Neural cell (in vitro differentiated cells): ENCODE measurements at regions not wholly inside any gene's neighbourhood (a gene's known extent, or its start where the extent isn't known, plus 50 kb on each side); places are given as distances from the start of the nearest gene placed in this dataset.
A peak's percentile ranks its signal among the peaks of the same experiment; 100 is the strongest.

Source experiments
- H2AFZ ChIP-seq: fragments of 200-600, 300-800 bp; sonication (generic), shearing (Covaris generic); 2 replicates; pipeline ENCODE4 v1.6.0; 2014; ENCODE audit warnings: low read depth, mild to moderate bottlenecking, antibody characterized with exemption, low read length, moderate library complexity
- H3F3A ChIP-seq: fragments of 200-600 bp; shearing (Covaris generic); 2 replicates; pipeline ENCODE4 v1.6.1; 2016; ENCODE audit warnings: mild to moderate bottlenecking, moderate library complexity, mixed read lengths, antibody characterized with exemption, low read length; ENCODE audit not compliant: insufficient read depth, poor library complexity, severe bottlenecking
- H3K27ac ChIP-seq: fragments of 200-600, 300-800 bp; sonication (generic), shearing (Covaris generic); 2 replicates; pipeline ENCODE4 v1.5.1; 2014; ENCODE audit warnings: mild to moderate bottlenecking, low read length, moderate library complexity
- H3K27me3 ChIP-seq: fragments of 300-800, 200-600 bp; sonication (generic), shearing (Covaris generic); 2 replicates; pipeline ENCODE4 v1.6.0; 2014; ENCODE audit warnings: mild to moderate bottlenecking, low read depth, low read length, moderate library complexity; ENCODE audit not compliant: insufficient read depth
- H3K36me3 ChIP-seq: fragments of 300-800, 200-600 bp; sonication (generic), shearing (Covaris generic); 2 replicates; pipeline ENCODE4 v1.5.1; 2014; ENCODE audit warnings: mild to moderate bottlenecking, antibody characterized with exemption, low read length, moderate library complexity; ENCODE audit not compliant: insufficient read depth
- H3K4me2 ChIP-seq: fragments of 300-800, 200-600 bp; sonication (generic), shearing (Covaris generic); 2 replicates; pipeline ENCODE4 v1.6.0; 2014; ENCODE audit warnings: mild to moderate bottlenecking, low read length
- H3K4me3 ChIP-seq: fragments of 300-800, 200-600 bp; sonication (generic), shearing (Covaris generic); 2 replicates; pipeline ENCODE4 v1.5.1; 2014; ENCODE audit warnings: mild to moderate bottlenecking, low read length, moderate library complexity
- H3K79me2 ChIP-seq: fragments of 200-600 bp; shearing (Covaris generic); replicated peaks from 2 replicates; pipeline ENCODE4 v1.6.0; 2014; ENCODE audit warnings: mild to moderate bottlenecking, low read length, moderate library complexity; ENCODE audit not compliant: insufficient read depth
- H3K9ac ChIP-seq: fragments of 300-800, 200-600 bp; sonication (generic), shearing (Covaris generic); 2 replicates; pipeline ENCODE4 v1.6.1; 2016; ENCODE audit warnings: mild to moderate bottlenecking, low read length, mixed read lengths
- H3K9me2 ChIP-seq: fragments of 200-600 bp; shearing (Covaris generic); 2 replicates; pipeline ENCODE4 v1.6.1; 2016; ENCODE audit warnings: mild to moderate bottlenecking, low read length, mixed read lengths; ENCODE audit not compliant: insufficient read depth
- H3K9me3 ChIP-seq: fragments of 200-600, 300-800 bp; sonication (generic), shearing (Covaris generic); 2 replicates; pipeline ENCODE4 v1.6.1; 2016; ENCODE audit warnings: mild to moderate bottlenecking, mixed run types, low read length, moderate library complexity, mixed read lengths
- H4K20me1 ChIP-seq: fragments of 200-600 bp; shearing (Covaris generic); 2 replicates; pipeline ENCODE4 v1.6.1; 2016; ENCODE audit warnings: mild to moderate bottlenecking, mixed run types; ENCODE audit not compliant: insufficient read depth
- EP300 ChIP-seq: fragments of 450-650 bp; conservative IDR thresholded peaks from 2 replicates; pipeline ENCODE4 v1.6.1; 2014; ENCODE audit warnings: antibody characterized with exemption, mild to moderate bottlenecking, moderate library complexity; ENCODE audit not compliant: poor library complexity, severe bottlenecking
- EZH2 ChIP-seq: fragments of 200-600, 300-800 bp; shearing (Covaris generic), sonication (generic); IDR thresholded peaks from 2 replicates; pipeline ENCODE4 v1.6.1; 2014; ENCODE audit warnings: antibody characterized with exemption, low read length, borderline replicate concordance, mild to moderate bottlenecking; ENCODE audit not compliant: insufficient read depth, poor library complexity, severe bottlenecking
- MXI1 ChIP-seq: fragments of 450-650 bp; conservative IDR thresholded peaks from 2 replicates; pipeline ENCODE4 v1.6.1; 2014; ENCODE audit warnings: antibody characterized with exemption, mild to moderate bottlenecking; ENCODE audit not compliant: poor library complexity, severe bottlenecking
- POLR2AphosphoS5 ChIP-seq: IDR thresholded peaks from 2 replicates; pipeline ENCODE4 v1.6.1; 2012
- RAD21 ChIP-seq: fragments of 450-650 bp; conservative IDR thresholded peaks from 2 replicates; pipeline ENCODE4 v1.6.1; 2014; ENCODE audit warnings: antibody characterized with exemption, mild to moderate bottlenecking, moderate library complexity
- SMC3 ChIP-seq: fragments of 450-650 bp; conservative IDR thresholded peaks from 2 replicates; pipeline ENCODE4 v1.6.1; 2014; ENCODE audit warnings: antibody characterized with exemption, mild to moderate bottlenecking, moderate library complexity; ENCODE audit not compliant: poor library complexity
- TAF1 ChIP-seq: IDR thresholded peaks from 2 replicates; pipeline ENCODE4 v1.6.1; 2012; ENCODE audit warnings: low read depth
- TF ChIP-seq, protein P1 (sequence below): IDR thresholded peaks from 2 replicates; pipeline ENCODE4 v1.6.1; 2012; ENCODE audit warnings: borderline replicate concordance
- TF ChIP-seq, protein P2 (sequence below): fragments of 450-650 bp; IDR thresholded peaks from 2 replicates; pipeline ENCODE4 v1.5.1; 2014; ENCODE audit warnings: antibody characterized with exemption, mild to moderate bottlenecking, moderate library complexity; ENCODE audit not compliant: poor library complexity, severe bottlenecking

DNA sequence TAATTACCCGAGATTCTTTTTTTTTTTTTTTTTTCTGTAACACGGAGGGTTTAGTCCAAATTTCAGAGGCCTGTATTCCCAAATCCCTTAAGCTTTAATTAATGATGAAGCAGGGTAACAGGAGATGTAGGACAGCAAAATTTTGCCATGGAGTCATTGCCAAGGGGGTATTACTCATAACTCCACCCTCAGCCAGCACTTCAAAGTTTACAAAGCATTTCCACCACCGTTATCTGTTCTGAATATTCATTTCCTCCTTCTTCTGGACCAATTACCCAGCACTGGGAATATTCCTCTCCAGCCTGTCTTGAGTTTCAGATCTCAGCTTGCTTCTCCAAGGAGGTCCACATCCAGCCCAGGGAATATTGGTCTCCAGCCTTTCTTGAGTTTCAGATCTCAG lies 747.5 kb upstream of the EEF2KMT start:
- Histone ChIP-seq H3K9ac (no peak overlapping the region), H3K4me2 (no peak overlapping the region), H3K4me3 (no peak overlapping the region), H4K20me1 (no peaks in the 10 kb centered on the region), H3K79me2 (no peaks in the 10 kb centered on the region), H3F3A (no peaks in the 10 kb centered on the region), H3K9me3 (no peaks in the 10 kb centered on the region), H3K27ac (no peak overlapping the region), H3K27me3 (no peaks in the 10 kb centered on the region), H2AFZ (no peak overlapping the region), H3K9me2 (no peaks in the 10 kb centered on the region), H3K36me3 (no peaks in the 10 kb centered on the region)
- TF ChIP-seq TAF1 (no peak), EZH2 (no peak), POLR2AphosphoS5 (no peak), RAD21 (no peak), SMC3 (no peak)
- TF ChIP-seq, protein P1, sequence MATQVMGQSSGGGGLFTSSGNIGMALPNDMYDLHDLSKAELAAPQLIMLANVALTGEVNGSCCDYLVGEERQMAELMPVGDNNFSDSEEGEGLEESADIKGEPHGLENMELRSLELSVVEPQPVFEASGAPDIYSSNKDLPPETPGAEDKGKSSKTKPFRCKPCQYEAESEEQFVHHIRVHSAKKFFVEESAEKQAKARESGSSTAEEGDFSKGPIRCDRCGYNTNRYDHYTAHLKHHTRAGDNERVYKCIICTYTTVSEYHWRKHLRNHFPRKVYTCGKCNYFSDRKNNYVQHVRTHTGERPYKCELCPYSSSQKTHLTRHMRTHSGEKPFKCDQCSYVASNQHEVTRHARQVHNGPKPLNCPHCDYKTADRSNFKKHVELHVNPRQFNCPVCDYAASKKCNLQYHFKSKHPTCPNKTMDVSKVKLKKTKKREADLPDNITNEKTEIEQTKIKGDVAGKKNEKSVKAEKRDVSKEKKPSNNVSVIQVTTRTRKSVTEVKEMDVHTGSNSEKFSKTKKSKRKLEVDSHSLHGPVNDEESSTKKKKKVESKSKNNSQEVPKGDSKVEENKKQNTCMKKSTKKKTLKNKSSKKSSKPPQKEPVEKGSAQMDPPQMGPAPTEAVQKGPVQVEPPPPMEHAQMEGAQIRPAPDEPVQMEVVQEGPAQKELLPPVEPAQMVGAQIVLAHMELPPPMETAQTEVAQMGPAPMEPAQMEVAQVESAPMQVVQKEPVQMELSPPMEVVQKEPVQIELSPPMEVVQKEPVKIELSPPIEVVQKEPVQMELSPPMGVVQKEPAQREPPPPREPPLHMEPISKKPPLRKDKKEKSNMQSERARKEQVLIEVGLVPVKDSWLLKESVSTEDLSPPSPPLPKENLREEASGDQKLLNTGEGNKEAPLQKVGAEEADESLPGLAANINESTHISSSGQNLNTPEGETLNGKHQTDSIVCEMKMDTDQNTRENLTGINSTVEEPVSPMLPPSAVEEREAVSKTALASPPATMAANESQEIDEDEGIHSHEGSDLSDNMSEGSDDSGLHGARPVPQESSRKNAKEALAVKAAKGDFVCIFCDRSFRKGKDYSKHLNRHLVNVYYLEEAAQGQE, result no peak
- TF ChIP-seq, protein P2, sequence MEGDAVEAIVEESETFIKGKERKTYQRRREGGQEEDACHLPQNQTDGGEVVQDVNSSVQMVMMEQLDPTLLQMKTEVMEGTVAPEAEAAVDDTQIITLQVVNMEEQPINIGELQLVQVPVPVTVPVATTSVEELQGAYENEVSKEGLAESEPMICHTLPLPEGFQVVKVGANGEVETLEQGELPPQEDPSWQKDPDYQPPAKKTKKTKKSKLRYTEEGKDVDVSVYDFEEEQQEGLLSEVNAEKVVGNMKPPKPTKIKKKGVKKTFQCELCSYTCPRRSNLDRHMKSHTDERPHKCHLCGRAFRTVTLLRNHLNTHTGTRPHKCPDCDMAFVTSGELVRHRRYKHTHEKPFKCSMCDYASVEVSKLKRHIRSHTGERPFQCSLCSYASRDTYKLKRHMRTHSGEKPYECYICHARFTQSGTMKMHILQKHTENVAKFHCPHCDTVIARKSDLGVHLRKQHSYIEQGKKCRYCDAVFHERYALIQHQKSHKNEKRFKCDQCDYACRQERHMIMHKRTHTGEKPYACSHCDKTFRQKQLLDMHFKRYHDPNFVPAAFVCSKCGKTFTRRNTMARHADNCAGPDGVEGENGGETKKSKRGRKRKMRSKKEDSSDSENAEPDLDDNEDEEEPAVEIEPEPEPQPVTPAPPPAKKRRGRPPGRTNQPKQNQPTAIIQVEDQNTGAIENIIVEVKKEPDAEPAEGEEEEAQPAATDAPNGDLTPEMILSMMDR, result no peak

DNA sequence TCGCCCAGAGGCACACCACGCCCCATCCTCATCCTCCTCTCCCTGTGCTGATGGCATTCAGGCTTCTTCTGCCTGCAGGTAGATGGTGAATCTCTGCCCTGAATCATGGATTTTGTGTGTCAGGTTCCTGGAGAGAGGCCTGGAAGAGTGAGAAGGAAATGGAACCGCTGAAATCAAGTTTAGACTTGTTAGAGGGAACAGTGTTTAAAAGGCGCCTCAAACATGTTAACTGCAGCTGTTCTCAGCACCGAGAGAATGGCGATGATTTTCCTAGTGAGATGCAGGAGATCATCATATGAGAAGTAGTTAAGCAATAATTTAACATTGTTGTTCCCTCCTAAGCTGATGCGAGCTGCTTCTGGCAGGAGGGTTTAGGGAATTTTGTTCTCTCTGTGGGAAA lies 744.4 kb upstream of the EEF2KMT start:
- Histone ChIP-seq H3K4me3 (no peak overlapping the region), H3K9me3 (no peaks in the 10 kb centered on the region), H4K20me1 (no peaks in the 10 kb centered on the region), H3K9ac (no peak overlapping the region), H2AFZ (no peak overlapping the region), H3K27me3 (no peaks in the 10 kb centered on the region), H3K9me2 (no peaks in the 10 kb centered on the region), H3K27ac (no peak overlapping the region), H3F3A (no peaks in the 10 kb centered on the region), H3K36me3 (no peaks in the 10 kb centered on the region), H3K4me2 (no peak overlapping the region), H3K79me2 (no peaks in the 10 kb centered on the region)
- TF ChIP-seq, protein P2, result no peak
- TF ChIP-seq, protein P1, result peak; percentile 25
- TF ChIP-seq EZH2 (no peak), POLR2AphosphoS5 (peak; percentile 10), RAD21 (no peak), TAF1 (no peak), EP300 (no peak), MXI1 (no peak), SMC3 (no peak)
